AG10803 (cell line): ENCODE measurements at regions not wholly inside any gene's neighbourhood (a gene's known extent, or its start where the extent isn't known, plus 50 kb on each side); places are given as distances from the start of the nearest gene placed in this dataset.

Source experiments
- DNase-seq: peaks from one replicate; pipeline ENCODE4 v3.0.0; 2010; ENCODE audit warnings: low read depth
- H3K4me3 ChIP-seq: 2 replicates; pipeline ENCODE4 v1.5.1; 2011; ENCODE audit warnings: mild to moderate bottlenecking, low read length, control low read depth
- TF ChIP-seq, protein P1 (sequence below): conservative IDR thresholded peaks from 2 replicates; pipeline ENCODE4 v1.5.1; 2011; ENCODE audit warnings: mild to moderate bottlenecking, low read length, control low read depth, inconsistent platforms

DNA sequence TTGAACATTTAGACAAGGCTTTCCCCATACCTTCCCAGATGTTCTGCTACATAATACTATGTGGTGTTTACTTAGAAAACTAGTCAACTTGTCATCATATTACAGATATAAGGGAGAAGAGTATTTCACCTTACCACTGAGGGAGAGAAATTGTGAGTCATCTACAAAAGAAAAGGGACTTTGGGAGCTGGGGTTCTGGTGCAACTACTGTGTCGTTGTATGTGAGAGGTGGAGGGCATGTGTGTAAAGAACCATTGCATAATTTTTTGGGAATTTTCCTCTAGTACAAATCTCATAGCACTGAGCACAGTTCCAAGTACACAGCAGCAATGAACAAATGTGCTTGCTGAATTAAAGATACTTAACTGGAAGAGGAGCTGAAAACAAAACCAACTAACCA, 665.6 kb downstream of the DHX35 start:
- no peak for DNase-seq
- TF ChIP-seq, protein P1, sequence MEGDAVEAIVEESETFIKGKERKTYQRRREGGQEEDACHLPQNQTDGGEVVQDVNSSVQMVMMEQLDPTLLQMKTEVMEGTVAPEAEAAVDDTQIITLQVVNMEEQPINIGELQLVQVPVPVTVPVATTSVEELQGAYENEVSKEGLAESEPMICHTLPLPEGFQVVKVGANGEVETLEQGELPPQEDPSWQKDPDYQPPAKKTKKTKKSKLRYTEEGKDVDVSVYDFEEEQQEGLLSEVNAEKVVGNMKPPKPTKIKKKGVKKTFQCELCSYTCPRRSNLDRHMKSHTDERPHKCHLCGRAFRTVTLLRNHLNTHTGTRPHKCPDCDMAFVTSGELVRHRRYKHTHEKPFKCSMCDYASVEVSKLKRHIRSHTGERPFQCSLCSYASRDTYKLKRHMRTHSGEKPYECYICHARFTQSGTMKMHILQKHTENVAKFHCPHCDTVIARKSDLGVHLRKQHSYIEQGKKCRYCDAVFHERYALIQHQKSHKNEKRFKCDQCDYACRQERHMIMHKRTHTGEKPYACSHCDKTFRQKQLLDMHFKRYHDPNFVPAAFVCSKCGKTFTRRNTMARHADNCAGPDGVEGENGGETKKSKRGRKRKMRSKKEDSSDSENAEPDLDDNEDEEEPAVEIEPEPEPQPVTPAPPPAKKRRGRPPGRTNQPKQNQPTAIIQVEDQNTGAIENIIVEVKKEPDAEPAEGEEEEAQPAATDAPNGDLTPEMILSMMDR, result no peak
- H3K4me3 ChIP-seq, result no peak overlapping the region

DNA sequence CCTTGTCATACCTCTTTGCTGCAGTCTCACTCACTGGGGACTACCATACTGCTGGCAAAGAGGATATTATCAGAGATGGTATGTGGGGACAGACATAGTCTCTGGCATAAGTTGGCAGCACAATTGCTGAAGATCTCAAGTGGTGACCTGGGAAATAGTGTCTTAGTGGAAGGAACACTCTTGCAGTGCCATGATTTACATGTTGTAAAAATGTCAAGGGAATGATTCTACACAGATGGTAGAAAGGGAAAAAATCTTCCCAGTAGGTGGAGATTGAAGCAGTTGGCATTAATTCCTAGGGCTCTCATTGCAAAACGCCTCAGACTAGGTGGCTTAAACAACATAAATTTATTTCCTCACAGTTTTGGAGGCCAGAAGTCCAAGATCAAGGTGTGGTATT, 662.2 kb downstream of the DHX35 start:
- TF ChIP-seq, protein P1, result no peak
- no peak for DNase-seq
- H3K4me3 ChIP-seq, result no peak overlapping the region

DNA sequence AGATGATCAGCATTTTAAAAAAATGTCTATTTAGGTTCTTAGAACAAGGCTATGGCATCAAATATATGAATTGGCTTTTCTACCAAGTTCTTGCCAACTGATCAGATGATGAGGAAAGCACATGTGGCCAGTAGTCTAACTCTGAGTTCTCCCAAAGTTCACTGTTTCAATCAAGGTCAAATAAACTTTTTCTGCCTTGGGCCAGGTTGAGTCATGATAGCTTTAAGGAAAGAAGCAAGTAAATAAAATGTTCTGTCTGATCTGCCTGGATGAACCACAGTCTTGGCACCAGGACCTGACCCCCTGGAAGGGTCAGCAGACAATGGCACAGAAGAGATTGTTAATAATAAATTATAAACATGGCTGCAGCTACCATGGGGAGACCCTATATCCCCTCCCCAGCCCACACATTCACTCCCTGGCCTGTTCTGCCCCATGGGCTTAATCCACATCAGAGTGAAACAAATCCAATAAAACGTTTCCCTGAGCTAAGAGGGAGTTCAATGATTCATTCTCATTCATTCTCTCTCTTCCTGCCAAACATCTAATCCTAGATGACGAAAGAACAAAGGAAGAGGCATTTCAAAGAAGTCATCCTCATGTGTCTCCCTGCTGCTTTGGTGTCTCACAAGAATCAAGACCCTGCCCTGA, 661.6 kb downstream of the DHX35 start:
- no peak overlapping the region for H3K4me3 ChIP-seq
- peak; percentile 7 for DNase-seq
- TF ChIP-seq, protein P1, result no peak

DNA sequence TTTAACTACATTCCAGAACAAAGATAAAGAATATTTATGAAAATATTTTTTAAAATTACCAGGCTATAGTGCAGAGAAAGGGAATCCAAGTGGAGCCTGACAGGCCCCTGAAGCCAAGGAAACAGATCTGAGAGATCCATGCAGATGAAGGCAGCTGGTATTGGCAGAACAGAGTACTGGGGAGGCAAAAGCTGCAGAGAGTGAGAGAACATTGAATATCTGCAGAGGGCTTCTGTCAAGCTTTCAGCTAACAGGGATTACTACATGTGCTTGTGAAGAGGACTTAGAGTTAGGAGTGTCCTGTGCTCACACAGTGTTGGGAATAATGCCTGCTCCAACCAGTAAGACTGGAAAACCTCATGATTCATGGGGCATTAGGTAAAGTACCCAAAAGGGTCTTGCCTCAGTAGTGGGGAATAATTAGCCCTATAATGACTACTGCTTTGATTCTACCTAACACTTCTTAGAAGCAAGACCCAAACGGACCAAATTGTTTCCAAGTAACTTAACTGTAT, 657.2 kb downstream of the DHX35 start:
- TF ChIP-seq, protein P1, result no peak
- DNase-seq, result no peak
- no peak overlapping the region for H3K4me3 ChIP-seq

DNA sequence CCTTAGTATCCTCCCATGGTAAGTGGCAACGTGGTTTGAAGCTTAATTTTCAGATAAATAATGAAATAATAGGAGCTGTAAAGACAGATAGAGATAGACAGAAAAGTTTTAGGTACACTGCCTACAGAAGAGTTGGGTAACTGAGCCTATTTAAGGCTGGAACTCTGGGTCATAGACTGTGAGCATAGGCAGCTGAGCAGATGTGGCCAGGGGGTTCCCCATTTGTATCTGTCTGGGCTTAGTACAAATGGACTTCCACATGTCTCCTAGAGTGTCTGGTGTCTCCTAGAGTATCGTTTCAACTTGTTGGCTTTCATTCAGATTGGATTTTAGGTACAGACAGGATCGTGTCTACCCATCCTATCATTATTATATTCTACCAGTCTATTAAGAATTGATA, 649.8 kb downstream of the DHX35 start:
- H3K4me3 ChIP-seq, result no peak overlapping the region

DNA sequence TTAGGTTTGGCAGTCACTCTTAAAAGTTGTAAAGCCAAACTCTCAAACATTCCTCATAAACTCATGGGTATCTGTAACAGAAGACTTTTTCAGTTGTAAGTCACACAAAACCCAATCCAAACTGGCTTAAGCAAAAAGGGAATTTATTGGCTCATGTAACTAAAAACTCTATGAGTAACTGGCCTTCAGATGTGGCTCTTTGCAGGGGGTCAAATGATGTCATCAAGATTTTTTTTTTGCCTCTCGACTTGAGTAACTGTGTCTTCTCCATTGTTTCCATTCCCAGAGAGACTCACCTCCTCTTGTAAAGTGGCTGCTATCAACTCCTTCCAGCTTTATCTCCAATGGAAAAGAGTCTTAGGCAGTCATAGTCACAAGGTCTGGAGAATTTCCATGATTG, 645.0 kb downstream of the DHX35 start:
- DNase-seq, result peak; percentile 23

More for the DNA sequence above, 649.8 kb downstream of the DHX35 start:
- TF ChIP-seq, protein P1, result no peak
- DNase-seq, result no peak

DNA sequence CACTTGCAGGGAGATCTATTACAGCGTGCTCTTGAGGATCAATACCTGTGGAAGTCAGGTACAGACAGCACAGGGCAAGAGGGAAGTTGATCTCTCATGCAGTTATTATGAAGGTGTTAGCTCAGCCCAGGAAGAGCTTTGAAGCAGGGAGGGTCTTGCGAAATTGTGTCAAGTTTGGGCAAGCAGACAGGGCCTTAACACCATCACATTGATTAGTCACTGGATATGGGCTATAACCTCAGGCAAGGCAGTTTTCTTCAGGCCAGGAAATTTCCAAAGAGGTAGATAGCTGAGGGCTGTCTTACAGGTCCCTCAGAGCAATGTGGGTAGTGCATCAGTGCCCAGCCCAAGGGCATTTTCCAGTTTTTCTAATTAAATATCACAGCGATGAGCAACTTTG, 643.8 kb downstream of the DHX35 start:
- H3K4me3 ChIP-seq, result no peak overlapping the region
- DNase-seq, result no peak
- TF ChIP-seq, protein P1, result no peak

More for the DNA sequence above, 645.0 kb downstream of the DHX35 start:
- TF ChIP-seq, protein P1, result no peak
- no peak overlapping the region for H3K4me3 ChIP-seq
